Activated naive CD8-positive, alpha-beta T cell treated with anti-CD3 and anti-CD28 coated beads, Interleukin-2, amount 10 ng/mL, durations not matched to agents 7 days and 5 days (primary cell): ENCODE measurements at regions not wholly inside any gene's neighbourhood (a gene's known extent, or its start where the extent isn't known, plus 50 kb on each side); places are given as distances from the start of the nearest gene placed in this dataset.

Experiments used
- ATAC-seq: fragments of 150-1000 bp; cut with Tn5 transposase; one replicate; pipeline ENCODE4 v1.10.0; 2021; ENCODE audit warnings: low read depth, moderate library complexity
- POLR2A ChIA-PET: fragments of 350-600 bp; sonication (Branson Sonifier 250); formaldehyde crosslinking; loops from one replicate; lab custom pipeline; 2021; ENCODE audit warnings: antibody characterized with exemption; lab: Charles Lee
- DNase-seq: peaks from one replicate; pipeline ENCODE4 v3.0.0; 2021
- H3K27ac Mint-ChIP-seq: one replicate; pipeline ENCODE4 v1.8.0; 2022; ENCODE audit warnings: mild to moderate bottlenecking, mixed read lengths
- H3K27me3 Mint-ChIP-seq: one replicate; pipeline ENCODE4 v1.8.0; 2022; ENCODE audit warnings: mild to moderate bottlenecking, moderate library complexity, mixed read lengths
- H3K36me3 Mint-ChIP-seq: one replicate; pipeline ENCODE4 v1.8.0; 2021; ENCODE audit warnings: mild to moderate bottlenecking, mixed read lengths
- H3K4me1 Mint-ChIP-seq: one replicate; pipeline ENCODE4 v1.8.0; 2021; ENCODE audit warnings: mixed read lengths
- H3K4me3 Mint-ChIP-seq: one replicate; pipeline ENCODE4 v1.8.0; 2022; ENCODE audit warnings: mild to moderate bottlenecking, moderate library complexity, mixed read lengths
- H3K9me3 Mint-ChIP-seq: one replicate; pipeline ENCODE4 v1.8.0; 2021; ENCODE audit warnings: mixed read lengths

GRCh38 chr12:3438401-3438800 is 52.6 kb upstream of the PRMT8 start:
- DNase-seq (no peak), ATAC-seq (no peak)
- Mint-ChIP-seq H3K27me3 (peaks cover 7% of the 10 kb centered on the region), H3K4me1 (no peaks in the 10 kb centered on the region), H3K4me3 (no peak overlapping the region), H3K36me3 (no peaks in the 10 kb centered on the region), H3K9me3 (no peaks in the 10 kb centered on the region), H3K27ac (no peak overlapping the region)
- POLR2A ChIA-PET = no interaction called here
